HG03103 (cell line): ENCODE measurements at regions not wholly inside any gene's neighbourhood (a gene's known extent, or its start where the extent isn't known, plus 50 kb on each side); places are given as distances from the start of the nearest gene placed in this dataset.
A peak's percentile ranks its signal among the peaks of the same experiment; 100 is the strongest.

Experiments
- ATAC-seq: cut with Tn5 transposase; IDR thresholded peaks from one replicate; pipeline ENCODE4 v1.9.1; 2021; ENCODE audit warnings: low read depth; ENCODE audit not compliant: unreplicated experiment

- no peak for ATAC-seq
Measured at GRCh38 chr1:219438386-219438785, 174.5 kb downstream of the ZC3H11B start.

DNA sequence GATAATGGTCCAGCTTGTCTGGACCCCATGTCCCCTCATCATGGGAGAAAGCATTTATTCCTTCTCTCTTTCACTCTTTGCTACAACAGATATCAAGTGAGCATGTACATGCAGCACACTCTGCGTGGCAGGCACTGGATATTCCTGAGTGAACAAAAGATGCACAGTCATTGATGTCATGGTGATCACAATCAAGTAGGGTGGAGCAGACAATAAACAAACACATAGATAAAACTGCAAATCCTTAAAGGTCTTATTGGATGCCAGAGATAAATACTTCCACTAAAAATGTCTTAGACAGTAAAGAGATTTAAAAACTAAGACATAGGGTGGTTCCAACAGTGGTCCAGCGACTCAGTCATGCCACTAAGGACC is 178.0 kb downstream of the ZC3H11B start:
- ATAC-seq = no peak

DNA sequence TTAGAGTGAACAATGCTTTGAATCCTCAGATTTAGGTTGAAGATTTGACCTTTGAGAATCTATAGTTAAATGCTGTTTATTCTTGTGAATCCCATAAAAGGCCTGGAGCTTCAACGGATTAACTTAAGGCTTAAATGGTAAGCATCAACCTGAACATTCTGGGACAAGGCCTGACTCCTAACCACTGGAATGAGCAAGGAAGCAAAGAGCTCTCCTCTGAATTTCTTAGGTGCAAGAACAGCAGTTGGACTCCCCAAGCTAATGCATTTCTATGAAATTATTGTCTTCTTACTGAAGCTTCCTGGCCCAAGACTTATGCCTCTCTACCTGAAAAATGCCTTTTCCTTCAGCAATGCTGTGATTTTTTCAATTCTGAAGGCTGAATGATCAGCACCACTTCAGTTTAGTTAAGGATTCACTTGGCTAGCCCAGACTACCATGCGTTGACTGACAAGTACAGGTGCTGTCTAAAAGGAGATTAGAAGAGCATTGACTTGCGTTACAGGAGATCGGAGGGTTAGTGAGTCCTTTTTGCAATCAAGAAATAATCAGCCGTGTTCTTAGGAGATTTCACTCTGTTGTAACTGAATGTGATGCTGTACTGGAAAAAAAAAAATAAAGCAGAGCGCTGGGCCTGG is 178.5 kb downstream of the ZC3H11B start:
- no peak for ATAC-seq

DNA sequence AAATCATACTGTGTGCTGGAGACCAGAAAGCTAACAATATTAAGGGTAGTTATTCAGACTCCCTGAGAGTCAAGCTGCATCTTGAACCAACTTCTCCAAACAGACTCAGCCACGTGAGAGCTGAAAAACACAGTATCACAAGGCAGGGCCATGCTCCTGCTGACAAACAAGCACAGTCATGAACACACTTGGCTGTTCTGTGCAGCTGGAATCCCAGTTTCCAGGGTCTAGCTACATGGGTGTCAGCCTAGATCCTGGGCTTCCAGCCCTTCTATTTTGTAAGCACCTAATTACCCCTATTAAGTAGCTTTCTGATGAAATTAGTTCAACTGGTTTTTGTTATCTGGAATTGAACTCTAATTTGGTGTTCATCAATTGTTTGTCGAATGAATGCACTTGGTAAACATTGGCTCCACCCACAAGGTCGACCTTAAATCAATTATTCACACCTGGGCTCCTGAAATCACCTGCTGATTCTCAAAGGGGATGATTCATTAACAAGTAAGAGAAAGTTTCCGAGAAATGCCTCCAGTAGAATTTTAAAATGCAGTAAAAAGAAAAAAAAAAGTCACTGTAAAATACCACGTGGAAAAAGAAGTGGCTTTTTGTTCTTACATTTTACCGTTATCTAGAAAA is 179.3 kb downstream of the ZC3H11B start:
- no peak for ATAC-seq

DNA sequence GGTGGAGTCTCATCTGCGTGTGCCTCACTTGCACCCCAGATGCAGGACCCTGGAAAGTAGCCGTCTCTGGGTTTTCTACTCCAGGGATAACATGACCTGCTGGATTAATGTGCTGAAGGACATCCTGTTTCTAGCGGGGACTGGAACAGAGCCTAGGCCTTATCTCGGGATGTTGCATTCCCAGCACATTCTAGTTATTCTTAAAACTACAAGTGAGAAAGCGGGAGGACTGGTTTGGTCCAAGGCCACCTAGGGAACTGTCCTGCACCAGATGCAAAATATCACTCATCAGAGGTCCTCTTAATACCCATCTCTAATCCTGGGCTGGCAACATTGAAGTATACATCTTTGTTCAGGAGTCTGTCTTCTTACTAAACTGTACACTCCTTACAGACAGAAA is 179.9 kb downstream of the ZC3H11B start:
- ATAC-seq = no peak

DNA sequence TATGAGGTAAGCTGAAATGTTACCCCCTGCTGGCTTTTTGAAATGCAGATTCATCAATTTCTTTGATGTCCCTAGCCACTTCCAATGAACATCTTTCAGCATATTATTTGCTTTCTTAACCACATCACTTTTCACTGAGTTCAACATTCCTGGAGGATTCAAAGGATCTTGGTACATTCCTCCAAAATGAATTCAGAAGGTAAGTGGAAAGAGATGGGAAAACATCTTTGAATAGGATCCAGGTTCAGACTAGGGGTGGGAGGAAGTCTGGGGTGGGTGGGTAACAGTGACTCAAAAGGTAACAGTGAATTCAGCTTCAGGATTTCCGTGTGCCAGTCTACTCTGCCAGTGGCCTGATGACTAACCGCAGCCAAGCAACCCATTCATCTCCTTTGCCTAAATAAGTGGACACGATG is 180.7 kb downstream of the ZC3H11B start:
- no peak for ATAC-seq

DNA sequence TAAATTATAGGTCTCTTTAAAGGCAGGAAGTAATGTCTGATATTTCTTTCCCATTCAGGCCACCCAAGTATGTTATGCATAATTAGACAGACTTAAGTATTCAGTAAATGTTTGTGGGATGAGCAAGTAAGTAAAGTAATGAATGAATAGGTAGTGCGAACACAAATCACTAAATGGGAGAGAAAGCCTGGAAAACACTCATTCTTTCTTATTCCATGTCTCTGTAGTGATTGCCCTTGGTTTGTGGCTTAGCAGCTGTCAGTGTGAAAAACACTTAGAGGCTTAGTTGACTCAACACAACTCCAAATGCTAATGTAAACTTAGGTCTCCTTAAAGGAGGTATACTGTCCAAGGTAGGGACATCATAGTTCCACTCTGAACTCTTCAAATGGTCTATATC is 182.5 kb downstream of the ZC3H11B start:
- ATAC-seq = no peak

GRCh38 chr1:219428651-219429050 is 184.3 kb downstream of the ZC3H11B start:
- ATAC-seq = no peak

GRCh38 chr1:219427989-219428388 is 184.9 kb downstream of the ZC3H11B start:
- ATAC-seq = no peak

DNA sequence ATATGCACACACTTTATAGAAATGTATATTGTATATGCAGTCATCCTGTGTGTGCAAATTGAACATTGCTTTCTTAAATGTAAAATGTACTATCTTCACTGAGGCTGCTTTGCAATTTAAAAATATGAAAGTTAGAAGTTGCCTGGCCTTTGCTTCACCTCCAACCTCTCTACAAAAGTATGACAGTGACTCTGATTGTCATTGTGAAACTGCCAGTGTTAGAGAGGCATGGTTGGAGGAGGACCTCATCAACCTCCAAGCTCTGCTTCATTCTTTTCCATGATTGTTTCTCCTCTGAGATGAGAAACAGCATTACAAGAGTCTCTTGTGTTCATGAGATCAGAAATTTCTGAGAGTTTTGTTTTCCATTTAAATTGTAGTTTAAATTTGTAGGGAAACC is 185.5 kb downstream of the ZC3H11B start:
- ATAC-seq = peak; percentile 70

DNA sequence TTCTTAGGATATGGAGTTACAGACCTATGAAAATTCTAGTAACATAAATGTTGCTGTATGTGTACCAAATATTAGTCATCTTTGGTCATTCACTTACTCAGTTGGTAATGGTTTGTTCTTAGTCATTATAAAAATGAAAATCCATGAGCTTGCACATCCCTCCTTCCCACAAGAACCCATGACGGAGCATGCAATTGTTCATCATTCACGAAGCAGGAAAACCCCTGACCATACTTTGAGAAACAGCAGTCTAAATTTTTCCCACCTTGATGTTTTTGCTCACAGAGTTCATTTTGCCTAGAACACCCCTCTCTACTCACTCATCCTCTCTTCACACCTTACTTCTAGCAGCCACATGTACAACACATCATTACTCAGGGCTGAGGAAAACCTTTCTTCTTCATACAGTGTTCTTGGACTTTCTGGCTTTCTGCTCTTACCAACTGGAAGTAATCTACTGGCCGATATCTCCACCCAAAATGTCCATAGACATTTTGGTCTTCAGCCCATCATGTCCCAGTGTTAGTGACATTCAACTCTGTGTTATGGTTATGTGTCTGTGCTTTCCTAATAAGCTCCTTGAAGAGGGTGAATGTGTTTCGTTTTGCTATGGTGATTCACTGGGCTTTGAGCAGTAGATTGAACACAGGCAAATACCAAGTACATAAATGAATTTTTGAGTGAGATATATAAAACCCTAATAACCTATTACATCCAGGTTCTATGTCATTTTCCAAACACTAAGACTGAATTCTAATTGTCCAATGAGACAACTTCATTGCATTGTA is 189.9 kb downstream of the ZC3H11B start:
- no peak for ATAC-seq

GRCh38 chr1:219420913-219421312 is 192.0 kb downstream of the ZC3H11B start:
- ATAC-seq = no peak

- no peak for ATAC-seq
Measured at GRCh38 chr1:219419860-219420259, 193.0 kb downstream of the ZC3H11B start.

DNA sequence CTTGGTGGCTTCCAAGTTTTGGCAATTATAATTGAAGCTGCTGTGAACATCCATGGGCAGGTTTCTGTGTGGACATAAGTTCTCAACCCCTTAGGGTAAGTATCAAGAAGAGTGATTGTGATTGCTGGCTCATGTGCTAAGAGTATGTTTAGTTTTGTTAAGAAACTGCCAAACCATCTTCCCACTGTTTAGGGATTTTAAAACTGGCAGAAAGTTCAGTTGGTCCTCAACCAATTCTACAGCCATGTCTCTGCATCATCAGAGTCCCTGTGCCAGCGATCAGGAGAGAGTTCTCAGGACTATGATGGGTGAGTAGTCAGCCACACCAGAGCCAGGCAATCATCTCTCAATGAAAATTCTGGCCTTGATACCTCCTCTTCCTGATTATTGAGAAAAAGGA is 193.8 kb downstream of the ZC3H11B start:
- ATAC-seq = no peak

GRCh38 chr1:219417610-219418009 is 195.3 kb downstream of the ZC3H11B start:
- ATAC-seq = no peak

- peak; percentile 88 for ATAC-seq
Measured at GRCh38 chr1:219416598-219417238, 196.2 kb downstream of the ZC3H11B start.

- ATAC-seq = no peak
Measured at GRCh38 chr1:219415915-219416314, 197.0 kb downstream of the ZC3H11B start.

DNA sequence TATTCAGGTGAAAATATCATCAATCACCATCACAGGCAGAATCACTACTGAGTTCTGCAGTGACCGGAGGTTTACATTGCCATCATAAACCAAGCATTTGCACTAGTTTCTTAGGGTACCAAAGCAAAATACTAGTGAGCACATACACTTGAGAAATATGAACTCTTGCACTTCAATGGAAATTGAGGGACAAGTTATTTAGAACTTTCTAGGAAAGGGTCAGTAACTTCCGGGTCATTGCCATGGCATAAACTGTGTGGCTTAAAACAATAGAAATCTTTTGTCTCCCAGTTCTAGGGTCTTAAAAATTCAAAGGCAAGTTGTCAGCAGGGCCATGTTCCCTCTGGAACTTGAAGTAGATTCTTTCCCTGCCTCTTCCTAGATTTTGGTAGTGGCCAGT is 197.5 kb downstream of the ZC3H11B start:
- no peak for ATAC-seq

DNA sequence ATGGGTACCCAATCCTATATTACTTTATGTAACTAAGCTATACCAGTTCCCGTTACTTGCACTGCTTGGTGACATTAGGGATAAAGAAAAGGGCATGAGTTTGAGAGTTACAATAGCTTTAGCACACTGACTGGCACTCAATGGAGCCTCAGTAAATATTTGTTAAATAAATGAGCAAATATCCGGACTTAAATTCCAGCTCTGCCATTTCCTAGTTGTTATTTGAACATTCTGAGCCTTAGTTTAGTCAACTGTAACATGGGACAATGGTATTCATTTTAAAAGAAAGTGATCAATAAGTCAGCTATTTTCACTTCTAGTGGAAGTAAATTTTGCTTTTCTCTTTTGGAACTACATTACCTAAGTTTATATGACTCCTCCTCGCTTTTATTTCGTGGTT is 198.7 kb downstream of the ZC3H11B start:
- ATAC-seq = no peak

- ATAC-seq = no peak
Measured at GRCh38 chr1:219413536-219413935, 199.4 kb downstream of the ZC3H11B start.

DNA sequence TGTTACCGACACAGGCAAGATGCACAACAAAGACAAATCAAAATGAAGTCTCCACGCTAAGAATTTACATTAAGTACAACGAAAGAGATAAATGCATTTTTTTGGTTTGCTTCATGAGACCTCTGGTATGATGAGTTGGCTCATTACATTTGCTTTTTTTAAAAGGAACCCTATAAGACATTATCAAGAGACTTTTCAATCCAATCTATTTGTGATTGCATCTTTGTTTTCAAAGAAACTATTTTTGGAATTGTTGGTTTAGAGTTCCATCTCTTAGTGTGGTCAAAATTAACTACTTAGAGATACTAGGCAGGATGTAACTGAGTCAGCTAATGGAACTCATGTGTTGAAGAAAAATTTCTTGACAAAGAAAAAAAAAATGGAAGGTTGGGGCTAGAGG is 200.1 kb downstream of the ZC3H11B start:
- no peak for ATAC-seq
